Epithelial cell of prostate (primary cell): ENCODE measurements at regions not wholly inside any gene's neighbourhood (a gene's known extent, or its start where the extent isn't known, plus 50 kb on each side); places are given as distances from the start of the nearest gene placed in this dataset.

ENCODE experiments used
- DNase-seq: peaks from one replicate; pipeline ENCODE4 v3.0.0-alpha.2; 2011; ENCODE audit warnings: low read depth, low spot score
- H3K27ac ChIP-seq: fragments of 450-650 bp; 2 replicates; pipeline ENCODE4 v1.5.1; 2017; ENCODE audit warnings: mild to moderate bottlenecking

DNA sequence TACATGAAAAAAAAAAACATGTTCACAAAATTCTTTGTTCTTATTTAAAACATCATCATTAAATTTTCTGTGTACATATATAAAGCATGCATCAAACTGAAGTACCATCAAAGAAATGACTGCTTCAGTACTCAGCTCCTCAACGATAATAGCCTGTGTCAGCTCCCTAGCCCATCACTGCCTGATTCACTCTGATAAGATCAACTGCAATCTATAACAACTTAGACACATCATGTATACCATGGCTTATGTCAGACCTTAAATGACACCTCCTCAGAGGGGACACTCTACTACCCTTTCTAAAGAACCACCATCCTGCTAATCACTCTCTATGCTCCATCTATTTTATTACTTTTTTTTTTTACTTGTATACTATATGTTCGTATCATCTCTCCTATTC lies 200.5 kb upstream of the TLE4 start:
- DNase-seq, result no peak
- H3K27ac ChIP-seq, result no peak overlapping the region

- no peak overlapping the region for H3K27ac ChIP-seq
- no peak for DNase-seq
Measured at GRCh38 chr9:79371948-79372555, 199.7 kb upstream of the TLE4 start.

GRCh38 chr9:79377339-79377855 lies 194.4 kb upstream of the TLE4 start:
- DNase-seq, result no peak
- no peak overlapping the region for H3K27ac ChIP-seq

GRCh38 chr9:79378107-79378506 lies 193.7 kb upstream of the TLE4 start:
- DNase-seq, result no peak
- no peak overlapping the region for H3K27ac ChIP-seq

- H3K27ac ChIP-seq, result no peak overlapping the region
- DNase-seq, result no peak
Measured at GRCh38 chr9:79382044-79382443, 189.7 kb upstream of the TLE4 start.

DNA sequence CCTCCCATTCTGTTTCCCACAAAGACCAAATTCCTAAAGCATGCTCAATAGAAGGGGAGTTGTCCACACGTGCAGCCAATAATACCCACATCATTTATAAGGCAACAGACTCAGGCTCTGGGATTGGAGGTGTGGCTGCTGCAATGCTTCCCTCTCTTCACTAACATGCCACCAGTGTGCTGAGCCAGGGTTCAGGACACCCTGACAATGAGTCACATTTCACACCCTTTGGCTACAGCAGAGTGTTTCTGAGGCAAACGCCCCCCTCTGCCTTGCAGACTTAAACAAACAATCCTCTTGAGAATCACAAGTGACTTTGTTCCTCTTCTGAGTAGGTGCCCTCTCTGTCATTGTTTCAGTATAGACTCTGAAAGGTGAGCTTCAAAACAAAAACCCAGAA lies 189.3 kb upstream of the TLE4 start:
- no peak for DNase-seq
- H3K27ac ChIP-seq, result no peak overlapping the region

GRCh38 chr9:79383096-79383495 lies 188.7 kb upstream of the TLE4 start:
- H3K27ac ChIP-seq, result no peak overlapping the region
- DNase-seq, result peak; percentile 20

DNA sequence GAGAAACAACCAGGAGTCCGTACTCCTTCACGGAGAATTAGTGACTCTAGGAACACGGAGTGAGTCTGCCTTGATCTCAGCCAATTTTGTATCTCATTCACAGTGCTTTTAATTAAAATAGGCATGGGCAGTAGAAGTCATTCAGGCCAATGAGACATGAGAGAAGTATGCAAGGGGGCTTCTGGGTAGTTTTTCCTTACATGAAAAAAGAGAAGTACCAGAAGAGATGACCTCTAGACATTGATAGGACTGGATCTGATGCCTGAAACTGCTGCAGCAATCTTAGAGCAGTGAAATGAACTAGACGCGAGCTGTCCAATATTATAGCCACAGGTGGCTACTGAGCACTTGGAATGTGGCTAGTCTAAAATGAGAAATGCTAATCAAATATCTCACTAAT lies 187.7 kb upstream of the TLE4 start:
- no peak for DNase-seq
- H3K27ac ChIP-seq, result no peak overlapping the region

- H3K27ac ChIP-seq, result no peak overlapping the region
- DNase-seq, result no peak
Measured at GRCh38 chr9:79384501-79384900, 187.3 kb upstream of the TLE4 start.

GRCh38 chr9:79387101-79387835 lies 184.5 kb upstream of the TLE4 start:
- no peak for DNase-seq
- H3K27ac ChIP-seq, result no peak overlapping the region

GRCh38 chr9:79390077-79390698 lies 181.6 kb upstream of the TLE4 start:
- H3K27ac ChIP-seq, result no peak overlapping the region
- DNase-seq, result no peak

DNA sequence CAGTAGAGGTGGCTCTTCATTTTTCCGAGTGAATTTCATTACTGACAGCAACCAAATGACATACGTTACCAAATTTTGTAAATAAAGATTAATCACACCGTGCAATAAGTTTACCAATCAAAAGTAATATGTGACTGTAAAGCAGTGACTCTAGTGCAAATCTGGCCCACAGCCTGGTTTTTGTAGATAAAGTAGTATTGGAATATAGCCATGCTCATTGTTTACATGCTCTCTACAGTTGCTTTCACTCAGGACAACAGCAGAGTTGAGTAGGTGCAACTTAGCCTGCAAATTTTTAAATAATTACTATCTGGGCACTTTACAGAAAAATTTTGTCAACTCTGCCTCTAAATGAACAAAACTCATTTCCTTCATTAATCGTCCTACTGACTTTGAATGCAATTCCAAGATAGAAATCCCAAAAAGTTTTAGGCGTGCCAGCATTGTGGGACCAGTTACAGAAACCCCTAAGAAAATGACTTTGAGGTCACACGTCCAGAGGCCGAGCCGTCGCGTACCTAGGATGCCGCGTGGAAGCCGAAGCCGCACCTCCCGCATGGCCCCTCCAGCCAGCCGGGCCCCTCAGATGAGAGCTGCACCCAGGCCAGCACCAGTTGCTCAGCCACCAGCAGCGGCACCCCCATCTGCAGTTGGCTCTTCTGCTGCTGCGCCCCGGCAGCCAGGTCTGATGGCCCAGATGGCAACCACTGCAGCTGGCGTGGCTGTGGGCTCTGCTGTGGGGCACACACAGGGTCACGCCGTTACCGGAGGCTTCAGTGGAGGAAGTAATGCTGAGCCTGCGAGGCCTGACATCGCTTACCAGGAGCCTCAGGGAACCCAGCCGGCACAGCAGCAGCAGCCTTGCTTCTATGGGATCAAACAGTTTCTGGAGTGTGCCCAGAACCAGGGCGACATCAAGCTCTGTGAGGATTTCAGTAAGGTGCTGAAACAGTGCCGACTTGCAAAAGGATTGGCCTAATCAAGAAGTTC lies 180.7 kb upstream of the TLE4 start:
- DNase-seq, result no peak
- no peak overlapping the region for H3K27ac ChIP-seq

- no peak overlapping the region for H3K27ac ChIP-seq
- DNase-seq, result no peak
Measured at GRCh38 chr9:79395228-79395627, 176.5 kb upstream of the TLE4 start.

GRCh38 chr9:79395755-79396154 lies 176.0 kb upstream of the TLE4 start:
- no peak overlapping the region for H3K27ac ChIP-seq
- DNase-seq, result no peak

- no peak overlapping the region for H3K27ac ChIP-seq
Measured at GRCh38 chr9:79396168-79396567, 175.6 kb upstream of the TLE4 start.

DNA sequence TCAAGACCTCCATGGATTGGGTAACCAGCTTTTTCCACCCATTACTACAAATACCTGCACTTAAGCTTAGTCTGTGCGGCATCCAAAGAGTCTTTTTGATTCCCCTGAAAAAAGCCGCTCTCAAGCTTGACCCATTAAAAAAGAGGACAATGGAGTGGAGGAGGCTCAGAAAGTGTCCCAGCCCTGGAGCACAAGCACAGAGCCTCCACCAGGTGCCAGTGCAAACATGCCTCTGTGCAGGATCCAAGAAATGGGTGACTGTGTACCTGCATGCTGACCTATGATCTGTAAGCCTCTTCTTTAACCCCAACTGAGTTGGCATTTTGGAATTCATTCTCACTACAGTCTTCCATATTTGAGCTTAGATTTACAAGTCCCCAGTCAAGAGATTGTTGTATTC lies 168.3 kb upstream of the TLE4 start:
- no peak for DNase-seq

More at GRCh38 chr9:79396168-79396567, 175.6 kb upstream of the TLE4 start:
- no peak for DNase-seq

GRCh38 chr9:79408200-79408599 lies 163.6 kb upstream of the TLE4 start:
- no peak for DNase-seq
- no peak overlapping the region for H3K27ac ChIP-seq

More for the DNA sequence above, 168.3 kb upstream of the TLE4 start:
- no peak overlapping the region for H3K27ac ChIP-seq

DNA sequence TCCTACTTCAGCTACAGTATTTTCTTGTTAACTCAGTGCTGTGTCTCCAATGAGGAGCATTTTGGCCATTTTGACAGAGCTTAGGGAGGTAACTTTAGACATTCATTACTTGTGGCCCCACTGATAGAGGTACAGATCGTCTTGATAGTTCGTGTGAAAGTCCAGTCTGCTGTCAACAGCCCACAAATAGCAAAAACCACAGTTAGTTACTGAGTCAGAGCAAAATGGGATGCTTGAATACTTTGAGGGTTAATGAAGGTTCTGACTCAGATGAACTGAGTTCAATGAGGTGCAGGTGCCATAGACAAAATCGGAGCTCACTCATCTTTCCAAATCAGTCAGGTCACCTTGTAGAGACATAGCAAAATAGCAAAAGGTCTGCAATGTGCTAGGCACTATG lies 163.1 kb upstream of the TLE4 start:
- H3K27ac ChIP-seq, result no peak overlapping the region
- DNase-seq, result no peak

DNA sequence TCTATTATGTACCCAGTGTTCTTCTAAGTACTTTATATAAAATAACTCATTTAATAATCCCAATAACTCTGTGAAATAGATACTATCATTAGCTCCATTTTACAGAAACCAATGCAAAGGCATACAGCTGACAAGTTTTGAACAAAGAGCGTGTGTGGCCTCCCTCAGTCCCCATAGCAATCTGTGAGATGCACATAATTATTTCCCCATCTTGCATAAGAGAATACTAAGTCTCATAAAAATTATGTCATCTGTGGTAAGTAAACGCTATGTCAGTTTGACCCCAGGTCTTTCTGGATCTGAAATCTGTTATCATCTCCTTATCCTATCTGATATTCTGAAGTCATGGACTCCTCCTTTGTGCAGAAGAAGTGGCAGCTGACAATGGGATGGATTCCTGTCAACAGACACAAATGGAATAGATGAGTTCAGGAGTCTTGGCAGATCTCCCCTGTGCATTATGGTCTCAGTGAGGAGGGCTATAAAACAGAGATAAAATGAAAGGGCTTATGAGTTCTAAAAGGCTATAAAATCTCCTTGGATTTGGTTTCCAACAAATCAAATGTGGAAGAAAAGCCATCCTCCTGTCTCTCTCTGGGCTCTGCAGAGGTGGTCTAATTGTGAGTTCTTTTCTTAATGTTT lies 162.5 kb upstream of the TLE4 start:
- H3K27ac ChIP-seq, result no peak overlapping the region
- DNase-seq, result no peak

- no peak for DNase-seq
- H3K27ac ChIP-seq, result no peak overlapping the region
Measured at GRCh38 chr9:79425840-79426239, 145.9 kb upstream of the TLE4 start.
